ENCODE measurements at regions not wholly inside any gene's neighbourhood (a gene's known extent, or its start where the extent isn't known, plus 50 kb on each side); places are given as distances from the start of the nearest gene placed in this dataset.

GRCh38 chr4:155573126-155573525 is 93.5 kb upstream of the GUCY1A1 start:
- Mint-ChIP-seq H3K27ac (no peak overlapping the region; a peak in 1 of 7 replicates), H3K4me1 (no peaks in the 10 kb centered on the region), H3K9me3 (peaks cover 0 to 1% of the 10 kb centered on the region in 2 experiments; a peak in 1 of 5 replicates), H3K27me3 (ENCODE audit: low read depth) (peaks cover 2% of the 10 kb centered on the region; the same call in 1 of the 2 replicates), H3K36me3 (ENCODE audit: insufficient read depth in 1 of 3, low read depth in 3 of 3) (no peaks in the 10 kb centered on the region), H3K4me3 (no peak overlapping the region)
- no peaks in the 10 kb centered on the region for H3K4me1 ChIP-seq (ENCODE audit: insufficient read depth, low read length)
- H4K8ac ChIP-seq (replicated peaks; ENCODE audit: insufficient read length, low read depth, low read length): no peak overlapping the region
- H2AK5ac ChIP-seq (ENCODE audit: insufficient read length, low read length): no peak overlapping the region
- no peak for TF ChIP-seq CTCF (conservative IDR thresholded peaks at IDR 0.05)
- no peak overlapping the region for H3K56ac ChIP-seq (ENCODE audit: insufficient read length, low read depth, low read length)
- H3K4me2 ChIP-seq (ENCODE audit: insufficient read depth, insufficient read length, low read length): no peak overlapping the region
- H3K9me3 ChIP-seq (ENCODE audit: control insufficient read depth, low read depth, low read length): no peaks in the 10 kb centered on the region
- H2BK15ac ChIP-seq (ENCODE audit: low read depth, low read length): no peak overlapping the region
- no peaks in the 10 kb centered on the region for H3K27me3 ChIP-seq (ENCODE audit: insufficient read depth, low read length)
- no peak overlapping the region for H4K91ac ChIP-seq (ENCODE audit: insufficient read length, low read depth, low read length)
- no peaks in the 10 kb centered on the region for H3K23me2 ChIP-seq (ENCODE audit: insufficient read length, low read depth, low read length, poor library complexity, severe bottlenecking)
- H3T11ph ChIP-seq (ENCODE audit: low read length): no peak overlapping the region
- H2BK120ac ChIP-seq (ENCODE audit: low read depth, low read length, poor library complexity, severe bottlenecking): no peak overlapping the region
- no peak overlapping the region for H3K4ac ChIP-seq (ENCODE audit: low read depth, low read length)
- no peak overlapping the region for H3K14ac ChIP-seq (ENCODE audit: insufficient read depth, low read length)
- H3K23ac ChIP-seq (ENCODE audit: insufficient read length, low read depth, low read length): no peak overlapping the region
- no peaks in the 10 kb centered on the region for H3K79me1 ChIP-seq (ENCODE audit: insufficient read depth, low read depth, low read length, poor library complexity, severe bottlenecking)
- no peak overlapping the region for H4K5ac ChIP-seq (ENCODE audit: insufficient read length, low read depth, low read length)
- no peaks in the 10 kb centered on the region for H4K20me1 ChIP-seq (ENCODE audit: control insufficient read depth, insufficient read depth, insufficient read length)
- H3K79me2 ChIP-seq (ENCODE audit: insufficient read depth, low read length): no peaks in the 10 kb centered on the region
- H2AFZ ChIP-seq (ENCODE audit: low read length): no peak overlapping the region
- H2BK20ac ChIP-seq (ENCODE audit: low read depth, low read length, poor library complexity, severe bottlenecking): no peak overlapping the region
- no peak overlapping the region for H3K9ac ChIP-seq (ENCODE audit: extremely low read depth, insufficient read length, low read length)
- no peak for DNase-seq
- no peak overlapping the region for H3K27ac ChIP-seq (ENCODE audit: insufficient read length, low read depth, low read length)
- H3K18ac ChIP-seq (ENCODE audit: insufficient read length, low read depth, low read length): no peak overlapping the region
- no peak overlapping the region for H2BK12ac ChIP-seq (ENCODE audit: insufficient read length, low read depth, low read length)
- no CpG with 5 or more reads among the region's 5 CpGs for WGBS (ENCODE audit: extremely low coverage, insufficient read length, low lambda C conversion rate)
- H2BK5ac ChIP-seq (ENCODE audit: insufficient read length, low read length): no peak overlapping the region

Measured in H9 (cell line).